Right lobe of liver (tissue), 6 donors: ENCODE measurements at regions not wholly inside any gene's neighbourhood (a gene's known extent, or its start where the extent isn't known, plus 50 kb on each side); places are given as distances from the start of the nearest gene placed in this dataset.

Experiments
- ATAC-seq, 4 donors: fragments of 200-7000 bp; cut with Tn5 transposase; one replicate each; pipeline ENCODE4 v1.9.1; 2020; ENCODE audit warnings: mild to moderate bottlenecking in 4 of 4, moderate library complexity in 4 of 4
- DNase-seq, 3 donors: peaks; one replicate each; pipeline ENCODE4 v3.0.0-alpha.2; 2020
- H3K27ac ChIP-seq, 3 donors: fragments of 200-600 bp; one replicate each; pipeline ENCODE4 v1.8.0; 2022
- H3K27me3 ChIP-seq, 2 donors: fragments of 200-600 bp; one replicate each; pipeline ENCODE4 v1.8.0; 2022
- H3K36me3 ChIP-seq, 4 donors: fragments of 200-600 bp; sonication (generic) in 1 of 4; one replicate each; pipeline versions ENCODE4 v1.5.1 to v1.8.0; 2017 to 2022; ENCODE audit warnings: control low read depth in 1 of 4
- H3K4me1 ChIP-seq, 4 donors: fragments of 200-600 bp; sonication (generic) in 1 of 4; one replicate each; pipeline versions ENCODE4 v1.5.1 to v1.8.0; 2017 to 2022; ENCODE audit warnings: control low read depth in 1 of 4
- H3K4me3 ChIP-seq, 3 donors: fragments of 200-600 bp; one replicate each; pipeline ENCODE4 v1.8.0; 2022
- H3K9me3 ChIP-seq, 4 donors: fragments of 200-600 bp; sonication (generic) in 1 of 4; one replicate each; pipeline versions ENCODE4 v1.5.1 to v1.8.0; 2017 to 2022; ENCODE audit warnings: control low read depth in 1 of 4
- CTCF ChIP-seq, 4 donors: fragments of 200-600 bp in 3 of 4; fragments of 450-650 bp in 1 of 4; IDR thresholded peaks; one replicate each; pipeline versions ENCODE4 v1.5.1 to v1.8.0; 2016 to 2022; ENCODE audit warnings: antibody characterized with exemption in 4 of 4, mild to moderate bottlenecking in 2 of 4
- POLR2A ChIP-seq: fragments of 450-650 bp; IDR thresholded peaks from one replicate; pipeline ENCODE4 v1.6.1; 2017; ENCODE audit warnings: antibody characterized with exemption, mild to moderate bottlenecking
- WGBS: methylation state at CpG from one replicate; pipeline ENCODE4 v1.1.6; 2018; ENCODE audit warnings: low coverage, low lambda C conversion rate; ENCODE audit not compliant: insufficient coverage; ENCODE audit errors: missing lambda C conversion rate; 5-methylcytosine and 5-hydroxymethylcytosine counted together
- intact Hi-C, 2 donors: fragments of 100-400 bp; cut with DNase I; formaldehyde crosslinking; loops; one replicate each; pipeline versions ENCODE4 v1.11.2 to v1.14.1; 2022
- donor health status: DM: no; HTN: yes; CAD: no.
- donor health status: DM: no; HTN: no; CAD: no.
- donor health status: DM: no; HTN: no; CAD: no.
- donor health status: DM: no; HTN: yes; CAD: no.
- donor health status: DM: no; HTN: yes; CAD: no.

GRCh38 chr4:83809581-83809980 is 273.7 kb downstream of the GPAT3 start:
- no peak overlapping the region for H3K4me3 ChIP-seq
- H3K9me3 ChIP-seq = no peaks in the 10 kb centered on the region
- DNase-seq (no peak), ATAC-seq (no peak)
- 53% methylated on average over 2 of the region's 2 CpGs for WGBS
- H3K27me3 ChIP-seq = no peaks in the 10 kb centered on the region
- no peaks in the 10 kb centered on the region for H3K4me1 ChIP-seq
- TF ChIP-seq CTCF (IDR thresholded peaks at IDR 0.05) = no peak
- TF ChIP-seq POLR2A = no peak
- intact Hi-C loops = no loop called here
- no peak overlapping the region for H3K27ac ChIP-seq
- H3K36me3 ChIP-seq = no peaks in the 10 kb centered on the region

- Histone ChIP-seq H3K27me3 (no peaks in the 10 kb centered on the region), H3K36me3 (no peaks in the 10 kb centered on the region), H3K27ac (no peak overlapping the region), H3K4me1 (no peaks in the 10 kb centered on the region), H3K4me3 (no peak overlapping the region), H3K9me3 (no peaks in the 10 kb centered on the region)
- WGBS = 28% methylated on average over 2 of the region's 2 CpGs
- ATAC-seq = no peak
- intact Hi-C loops = no loop called here
- DNase-seq = no peak
- no peak for TF ChIP-seq POLR2A
- no peak for TF ChIP-seq CTCF (IDR thresholded peaks at IDR 0.05)
These were observed 257.6 kb downstream of the GPAT3 start for GRCh38 chr4:83793481-83793880.

GRCh38 chr4:83785891-83786290 is 250.0 kb downstream of the GPAT3 start:
- no peak for ATAC-seq

GRCh38 chr4:83783215-83783614 is 247.3 kb downstream of the GPAT3 start:
- H3K4me1 ChIP-seq = no peaks in the 10 kb centered on the region
- ATAC-seq (no peak), DNase-seq (no peak)
- H3K9me3 ChIP-seq = no peaks in the 10 kb centered on the region
- no peaks in the 10 kb centered on the region for H3K27me3 ChIP-seq
- TF ChIP-seq CTCF (IDR thresholded peaks at IDR 0.05) (no peak), POLR2A (no peak)
- intact Hi-C loops = no loop called here
- H3K27ac ChIP-seq = no peak overlapping the region
- H3K4me3 ChIP-seq = no peak overlapping the region
- 80% methylated on average over 1 of the region's 1 CpG for WGBS
- H3K36me3 ChIP-seq = no peaks in the 10 kb centered on the region

More at GRCh38 chr4:83785891-83786290, 250.0 kb downstream of the GPAT3 start:
- no peaks in the 10 kb centered on the region for H3K36me3 ChIP-seq
- TF ChIP-seq CTCF (IDR thresholded peaks at IDR 0.05) = no peak
- no peak for TF ChIP-seq POLR2A
- no peak for DNase-seq
- intact Hi-C loops = no loop called here
- H3K4me3 ChIP-seq = no peak overlapping the region
- no peak overlapping the region for H3K27ac ChIP-seq
- H3K27me3 ChIP-seq = no peaks in the 10 kb centered on the region
- H3K4me1 ChIP-seq = no peaks in the 10 kb centered on the region
- no peaks in the 10 kb centered on the region for H3K9me3 ChIP-seq
- 72% methylated on average over 1 of the region's 1 CpG for WGBS

GRCh38 chr4:83782591-83782990 is 246.7 kb downstream of the GPAT3 start:
- intact Hi-C loops = no loop called here
- H3K27me3 ChIP-seq = no peaks in the 10 kb centered on the region
- ATAC-seq (no peak), DNase-seq (no peak)
- no peak overlapping the region for H3K27ac ChIP-seq
- H3K4me1 ChIP-seq = no peaks in the 10 kb centered on the region
- no peaks in the 10 kb centered on the region for H3K9me3 ChIP-seq
- 38% methylated on average over 6 of the region's 6 CpGs for WGBS
- no peak overlapping the region for H3K4me3 ChIP-seq
- no peak for TF ChIP-seq CTCF (IDR thresholded peaks at IDR 0.05)
- no peak for TF ChIP-seq POLR2A
- H3K36me3 ChIP-seq = no peaks in the 10 kb centered on the region
